ENCODE measurements at regions not wholly inside any gene's neighbourhood (a gene's known extent, or its start where the extent isn't known, plus 50 kb on each side); places are given as distances from the start of the nearest gene placed in this dataset.

- TF ChIP-seq CTCF (IDR thresholded peaks at IDR 0.05 in 8 of 11, conservative IDR thresholded peaks at IDR 0.05 in 3 of 11) (no peak), POLR2AphosphoS5 (IDR thresholded peaks at IDR 0.05) (no peak)
Measured at GRCh38 chr20:56693217-56693616, 64.1 kb downstream of the TFAP2C start.
